EH (cell line): ENCODE measurements at regions not wholly inside any gene's neighbourhood (a gene's known extent, or its start where the extent isn't known, plus 50 kb on each side); places are given as distances from the start of the nearest gene placed in this dataset.
"Not testable (repeated sequence)": the region's sequence is repeated elsewhere in the genome, so short reads cannot be mapped to it uniquely, and the experiment has no call there.

Experiments used
- DNase-seq: peaks from one replicate; pipeline ENCODE4 v3.0.0-alpha.2; 2015; ENCODE audit warnings: low read depth

- no peak for DNase-seq
Observed at GRCh38 chr10:25713894-25714240, 220.2 kb upstream of the MYO3A start.

GRCh38 chr10:25724241-25724640 is 209.8 kb upstream of the MYO3A start:
- DNase-seq, result no peak

GRCh38 chr10:25725917-25726716 is 207.9 kb upstream of the MYO3A start:
- DNase-seq, result peak; percentile 38

- no peak for DNase-seq
Observed at GRCh38 chr10:25738776-25739175, 195.3 kb upstream of the MYO3A start.

- DNase-seq, result no peak
Observed at GRCh38 chr10:25743832-25744231, 190.2 kb upstream of the MYO3A start.

GRCh38 chr10:25744574-25744973 is 189.5 kb upstream of the MYO3A start:
- no peak for DNase-seq

- no peak for DNase-seq
Observed at GRCh38 chr10:25745976-25746375, 188.1 kb upstream of the MYO3A start.

- no peak for DNase-seq
Observed at GRCh38 chr10:25747084-25747483, 186.9 kb upstream of the MYO3A start.

- DNase-seq, result no peak
Observed at GRCh38 chr10:25748509-25748908, 185.5 kb upstream of the MYO3A start.

GRCh38 chr10:25753776-25754175 is 180.3 kb upstream of the MYO3A start:
- no peak for DNase-seq

GRCh38 chr10:25755874-25756273 is 178.2 kb upstream of the MYO3A start:
- not testable (repeated sequence) for DNase-seq

- DNase-seq, result no peak
Observed at GRCh38 chr10:25756784-25757183, 177.2 kb upstream of the MYO3A start.

GRCh38 chr10:25758041-25758457 is 176.0 kb upstream of the MYO3A start:
- no peak for DNase-seq

GRCh38 chr10:25758511-25758910 is 175.5 kb upstream of the MYO3A start:
- DNase-seq, result no peak

GRCh38 chr10:25761937-25762336 is 172.1 kb upstream of the MYO3A start:
- no peak for DNase-seq

- DNase-seq, result no peak
Observed at GRCh38 chr10:25766213-25766612, 167.8 kb upstream of the MYO3A start.

GRCh38 chr10:25766687-25767221 is 167.3 kb upstream of the MYO3A start:
- DNase-seq, result no peak

- DNase-seq, result no peak
Observed at GRCh38 chr10:25768167-25768566, 165.9 kb upstream of the MYO3A start.

- no peak for DNase-seq
Observed at GRCh38 chr10:25778646-25779045, 155.4 kb upstream of the MYO3A start.

- no peak for DNase-seq
Observed at GRCh38 chr10:25786161-25786560, 147.9 kb upstream of the MYO3A start.

GRCh38 chr10:25786899-25787298 is 147.1 kb upstream of the MYO3A start:
- DNase-seq, result no peak

GRCh38 chr10:25797888-25798429 is 136.1 kb upstream of the MYO3A start:
- DNase-seq, result no peak

- no peak for DNase-seq
Observed at GRCh38 chr10:25804505-25804904, 129.5 kb upstream of the MYO3A start.

- no peak for DNase-seq
Observed at GRCh38 chr10:25805986-25806385, 128.0 kb upstream of the MYO3A start.
